ENCODE measurements at regions not wholly inside any gene's neighbourhood (a gene's known extent, or its start where the extent isn't known, plus 50 kb on each side); places are given as distances from the start of the nearest gene placed in this dataset.

DNA sequence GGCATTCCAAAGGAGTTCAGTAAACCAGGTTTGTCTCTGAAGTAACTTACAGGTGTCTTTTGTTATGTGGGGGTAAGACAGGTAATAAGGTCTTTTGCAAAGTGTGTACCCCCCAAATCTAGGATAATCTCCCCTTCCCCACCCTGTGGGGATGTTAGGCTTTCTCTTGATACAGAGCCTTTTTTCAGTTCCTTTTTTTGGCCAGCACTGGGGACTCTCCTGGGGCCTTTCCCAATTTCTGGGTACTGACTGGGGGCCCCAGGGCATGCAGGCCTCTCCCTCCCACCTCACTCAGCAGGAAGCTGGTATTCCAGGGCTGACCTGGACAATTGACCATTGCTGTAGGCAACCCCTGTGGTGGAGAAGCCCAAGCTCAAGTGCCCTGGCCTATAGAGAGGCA is 84.3 kb upstream of the IRX6 start:
- no peak for DNase-seq (ENCODE audit: extremely low read depth, low read depth)
- TF ChIP-seq, protein P1, sequence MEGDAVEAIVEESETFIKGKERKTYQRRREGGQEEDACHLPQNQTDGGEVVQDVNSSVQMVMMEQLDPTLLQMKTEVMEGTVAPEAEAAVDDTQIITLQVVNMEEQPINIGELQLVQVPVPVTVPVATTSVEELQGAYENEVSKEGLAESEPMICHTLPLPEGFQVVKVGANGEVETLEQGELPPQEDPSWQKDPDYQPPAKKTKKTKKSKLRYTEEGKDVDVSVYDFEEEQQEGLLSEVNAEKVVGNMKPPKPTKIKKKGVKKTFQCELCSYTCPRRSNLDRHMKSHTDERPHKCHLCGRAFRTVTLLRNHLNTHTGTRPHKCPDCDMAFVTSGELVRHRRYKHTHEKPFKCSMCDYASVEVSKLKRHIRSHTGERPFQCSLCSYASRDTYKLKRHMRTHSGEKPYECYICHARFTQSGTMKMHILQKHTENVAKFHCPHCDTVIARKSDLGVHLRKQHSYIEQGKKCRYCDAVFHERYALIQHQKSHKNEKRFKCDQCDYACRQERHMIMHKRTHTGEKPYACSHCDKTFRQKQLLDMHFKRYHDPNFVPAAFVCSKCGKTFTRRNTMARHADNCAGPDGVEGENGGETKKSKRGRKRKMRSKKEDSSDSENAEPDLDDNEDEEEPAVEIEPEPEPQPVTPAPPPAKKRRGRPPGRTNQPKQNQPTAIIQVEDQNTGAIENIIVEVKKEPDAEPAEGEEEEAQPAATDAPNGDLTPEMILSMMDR (IDR thresholded peaks at IDR 0.05; ENCODE audit: low read depth, low read length), result no peak

DNA sequence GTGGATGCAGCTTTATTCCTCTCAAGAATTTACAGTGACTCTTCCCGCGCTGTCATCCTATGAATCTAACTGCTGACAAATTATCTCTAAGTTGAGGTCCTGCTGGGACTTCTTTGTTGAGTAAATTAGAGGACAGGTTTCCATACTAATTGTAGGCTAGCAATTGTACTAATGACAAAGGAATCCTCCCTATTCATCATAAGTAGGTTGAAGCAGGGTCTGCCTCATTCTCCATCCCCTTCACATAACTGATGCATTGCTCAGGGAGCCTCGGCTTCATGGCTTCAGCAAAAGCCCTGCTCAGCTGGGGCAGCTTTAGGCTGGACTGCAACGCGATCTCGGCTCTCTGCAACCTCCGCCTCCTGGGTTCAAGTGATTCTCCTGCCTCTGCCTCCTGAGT is 83.1 kb upstream of the IRX6 start:
- TF ChIP-seq, protein P1 (IDR thresholded peaks at IDR 0.05; ENCODE audit: low read depth, low read length), result no peak
- DNase-seq (ENCODE audit: extremely low read depth, low read depth), result no peak

DNA sequence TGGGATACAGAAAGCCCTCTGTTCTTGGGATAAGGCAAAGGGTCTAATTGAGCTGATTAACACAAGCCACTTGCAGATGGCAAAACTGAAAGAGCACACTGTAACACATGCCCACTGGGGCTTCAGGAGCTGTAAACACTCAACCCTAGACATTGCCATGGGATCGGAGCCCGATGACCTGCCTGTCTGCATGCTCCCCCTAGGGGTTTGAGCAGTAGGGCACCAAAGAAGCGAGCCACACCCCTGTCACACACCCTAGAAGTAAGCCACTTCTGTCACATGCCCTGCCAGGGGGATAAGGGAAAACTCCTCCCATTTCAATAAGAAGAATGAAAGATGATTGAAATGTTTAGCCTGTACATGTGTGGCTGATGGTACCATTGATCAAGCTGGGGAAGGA is 81.3 kb upstream of the IRX6 start:
- DNase-seq (ENCODE audit: extremely low read depth, low read depth), result no peak
- TF ChIP-seq, protein P1 (IDR thresholded peaks at IDR 0.05; ENCODE audit: low read depth, low read length), result no peak

DNA sequence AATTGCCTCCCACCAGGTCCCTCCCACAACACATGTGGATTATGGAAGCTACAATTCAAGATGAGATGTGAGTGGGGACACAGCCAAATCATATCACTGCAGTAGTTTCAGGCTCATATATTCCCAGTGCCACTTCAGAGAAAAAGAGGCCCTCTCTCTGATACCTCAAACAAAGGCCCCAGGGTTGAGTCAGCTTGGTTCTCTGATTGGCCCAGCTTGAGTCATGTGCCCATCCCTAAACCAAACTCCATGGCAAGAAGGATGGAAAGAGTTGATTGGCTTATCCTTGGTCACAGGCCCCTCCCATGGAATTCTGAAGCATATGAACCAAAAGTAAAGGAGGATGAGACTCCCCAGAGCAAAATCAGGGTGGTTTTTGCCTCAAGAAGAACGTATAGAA is 75.9 kb upstream of the IRX6 start:
- no peak for DNase-seq (ENCODE audit: extremely low read depth, low read depth)
- TF ChIP-seq, protein P1 (IDR thresholded peaks at IDR 0.05; ENCODE audit: low read depth, low read length), result no peak

DNA sequence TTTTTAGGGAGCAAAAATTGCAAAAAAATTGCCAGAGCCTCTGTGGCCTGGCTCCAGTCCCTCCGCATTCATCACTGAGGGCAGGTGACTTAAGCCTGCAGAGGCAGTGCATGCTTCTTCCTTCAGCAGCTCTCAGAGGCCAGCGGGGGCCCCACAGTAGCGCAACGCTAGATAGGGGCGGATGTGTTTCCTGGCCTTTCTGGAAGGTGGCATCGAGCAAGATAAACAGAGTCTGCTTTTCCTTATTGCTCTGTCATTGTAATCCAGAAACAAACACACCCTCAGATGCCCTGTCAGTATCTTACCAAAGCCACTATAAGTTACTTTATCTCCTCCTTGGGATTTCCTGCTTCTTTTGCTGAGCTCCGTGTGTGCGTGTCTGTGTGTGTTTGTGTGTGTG is 75.5 kb upstream of the IRX6 start:
- TF ChIP-seq, protein P1 (IDR thresholded peaks at IDR 0.05; ENCODE audit: low read depth, low read length), result no peak
- no peak for DNase-seq (ENCODE audit: extremely low read depth, low read depth)

DNA sequence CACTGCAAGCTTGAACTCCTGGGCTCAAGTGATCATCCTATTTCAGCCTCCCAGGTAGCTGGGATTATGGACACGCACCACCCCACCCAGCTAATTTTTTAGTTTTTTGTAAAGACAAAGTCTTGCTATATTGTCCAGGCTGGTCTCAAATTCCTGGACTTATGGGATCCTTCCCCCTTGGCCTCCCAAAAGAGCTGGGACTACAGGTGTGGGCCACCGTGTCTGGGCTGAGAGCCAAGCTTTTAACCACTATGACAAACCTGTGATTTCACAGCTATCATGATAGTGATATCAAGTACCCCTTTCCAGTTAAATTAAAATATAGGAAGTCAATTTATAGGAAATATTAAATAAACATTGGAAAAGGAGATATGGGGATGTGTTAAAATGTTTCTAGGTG is 74.6 kb upstream of the IRX6 start:
- TF ChIP-seq, protein P1 (IDR thresholded peaks at IDR 0.05; ENCODE audit: low read depth, low read length), result no peak
- no peak for DNase-seq (ENCODE audit: extremely low read depth, low read depth)

DNA sequence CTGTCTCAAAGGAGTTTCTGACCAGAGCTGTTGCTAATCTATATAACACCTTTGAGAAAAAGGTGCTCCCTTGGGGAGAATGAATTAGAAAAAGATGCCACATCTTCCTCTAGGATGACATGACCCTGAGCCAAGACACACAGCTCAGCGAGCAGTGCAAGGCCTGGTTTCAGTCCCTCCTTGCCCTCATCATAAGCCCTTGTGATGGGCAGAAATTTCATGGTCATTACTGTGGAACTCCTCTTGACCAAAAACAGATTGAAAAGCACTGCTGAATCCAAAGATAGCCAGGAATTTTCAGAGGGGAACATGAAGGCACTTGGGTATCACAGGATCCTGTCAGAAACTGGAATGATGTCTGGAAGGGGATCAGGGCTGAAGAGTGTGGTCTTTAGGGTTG is 74.1 kb upstream of the IRX6 start:
- no peak for DNase-seq (ENCODE audit: extremely low read depth, low read depth)
- TF ChIP-seq, protein P1 (IDR thresholded peaks at IDR 0.05; ENCODE audit: low read depth, low read length), result no peak
